ENCODE measurements at regions not wholly inside any gene's neighbourhood (a gene's known extent, or its start where the extent isn't known, plus 50 kb on each side); places are given as distances from the start of the nearest gene placed in this dataset.

DNA sequence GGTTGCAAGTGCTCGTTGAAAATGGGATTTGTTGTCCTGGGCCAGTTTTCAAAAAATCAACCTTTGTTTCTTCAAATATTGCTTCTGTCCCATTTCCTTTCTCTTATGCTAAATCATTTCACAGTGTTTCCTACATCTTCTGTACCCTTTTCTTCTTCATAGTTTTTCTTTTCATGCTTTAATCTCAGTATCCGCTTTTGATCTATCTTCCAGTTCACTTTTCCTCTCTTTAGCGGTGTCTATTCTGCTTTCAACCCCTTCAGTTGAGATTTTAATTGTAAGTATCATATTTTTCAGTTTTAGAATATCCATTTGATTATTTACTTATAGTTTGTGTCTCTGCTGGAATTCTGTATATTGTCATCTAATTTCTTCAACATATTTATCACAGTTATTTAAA is 311.7 kb upstream of the TPM1 start:
- H3K4me1 Mint-ChIP-seq = no peaks in the 10 kb centered on the region
- no peaks in the 10 kb centered on the region for H3K36me3 Mint-ChIP-seq (ENCODE audit: low read depth)
- no peak for DNase-seq
- peaks cover 7% of the 10 kb centered on the region for H3K9me3 Mint-ChIP-seq
- H3K27ac Mint-ChIP-seq = no peak overlapping the region
- no peak for ATAC-seq (ENCODE audit: low read depth)
- POLR2A ChIA-PET = no interaction called here
- CTCF ChIA-PET = interaction anchor here (0.8 kb wide), 1 partner anchor 11 kb away, joined by 3 read pairs; no protein-coding TSS in a partner anchor
- no peak overlapping the region for H3K4me3 Mint-ChIP-seq
- H3K27me3 Mint-ChIP-seq = peaks cover 12% of the 10 kb centered on the region
- TF ChIP-seq, protein P1, sequence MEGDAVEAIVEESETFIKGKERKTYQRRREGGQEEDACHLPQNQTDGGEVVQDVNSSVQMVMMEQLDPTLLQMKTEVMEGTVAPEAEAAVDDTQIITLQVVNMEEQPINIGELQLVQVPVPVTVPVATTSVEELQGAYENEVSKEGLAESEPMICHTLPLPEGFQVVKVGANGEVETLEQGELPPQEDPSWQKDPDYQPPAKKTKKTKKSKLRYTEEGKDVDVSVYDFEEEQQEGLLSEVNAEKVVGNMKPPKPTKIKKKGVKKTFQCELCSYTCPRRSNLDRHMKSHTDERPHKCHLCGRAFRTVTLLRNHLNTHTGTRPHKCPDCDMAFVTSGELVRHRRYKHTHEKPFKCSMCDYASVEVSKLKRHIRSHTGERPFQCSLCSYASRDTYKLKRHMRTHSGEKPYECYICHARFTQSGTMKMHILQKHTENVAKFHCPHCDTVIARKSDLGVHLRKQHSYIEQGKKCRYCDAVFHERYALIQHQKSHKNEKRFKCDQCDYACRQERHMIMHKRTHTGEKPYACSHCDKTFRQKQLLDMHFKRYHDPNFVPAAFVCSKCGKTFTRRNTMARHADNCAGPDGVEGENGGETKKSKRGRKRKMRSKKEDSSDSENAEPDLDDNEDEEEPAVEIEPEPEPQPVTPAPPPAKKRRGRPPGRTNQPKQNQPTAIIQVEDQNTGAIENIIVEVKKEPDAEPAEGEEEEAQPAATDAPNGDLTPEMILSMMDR (IDR thresholded peaks at IDR 0.05) = no peak
- intact Hi-C loops (cut with micrococcal nuclease) = no loop called here

GRCh38 chr15:62732078-62732477 is 310.5 kb upstream of the TPM1 start:
- no peak for ATAC-seq (ENCODE audit: low read depth)
- TF ChIP-seq, protein P1 (IDR thresholded peaks at IDR 0.05) = no peak
- no peaks in the 10 kb centered on the region for H3K4me1 Mint-ChIP-seq
- intact Hi-C loops (cut with micrococcal nuclease) = no loop called here
- DNase-seq = no peak
- no peak overlapping the region for H3K27ac Mint-ChIP-seq
- POLR2A ChIA-PET = no interaction called here
- CTCF ChIA-PET = no interaction called here
- H3K36me3 Mint-ChIP-seq (ENCODE audit: low read depth) = no peaks in the 10 kb centered on the region
- H3K4me3 Mint-ChIP-seq = no peak overlapping the region
- H3K27me3 Mint-ChIP-seq = peaks cover 12% of the 10 kb centered on the region
- peaks cover 7% of the 10 kb centered on the region for H3K9me3 Mint-ChIP-seq

GRCh38 chr15:62734706-62735105 is 307.8 kb upstream of the TPM1 start:
- no peak for DNase-seq
- TF ChIP-seq, protein P1 (IDR thresholded peaks at IDR 0.05) = no peak
- ATAC-seq (ENCODE audit: low read depth) = no peak
- POLR2A ChIA-PET = no interaction called here
- Mint-ChIP-seq H3K36me3 (ENCODE audit: low read depth) (no peaks in the 10 kb centered on the region), H3K9me3 (peaks cover 7% of the 10 kb centered on the region), H3K27ac (no peak overlapping the region), H3K27me3 (peaks cover 12% of the 10 kb centered on the region), H3K4me1 (no peaks in the 10 kb centered on the region), H3K4me3 (no peak overlapping the region)
- CTCF ChIA-PET = interaction anchor here (1.0 kb wide), 1 partner anchor 12 kb away, joined by 4 read pairs; no protein-coding TSS in a partner anchor
- intact Hi-C loops (cut with micrococcal nuclease) = no loop called here

- Mint-ChIP-seq H3K9me3 (no peaks in the 10 kb centered on the region), H3K4me1 (no peaks in the 10 kb centered on the region), H3K4me3 (no peak overlapping the region), H3K36me3 (ENCODE audit: low read depth) (no peaks in the 10 kb centered on the region), H3K27me3 (peaks cover 9% of the 10 kb centered on the region), H3K27ac (no peak overlapping the region)
- POLR2A ChIA-PET = no interaction called here
- TF ChIP-seq, protein P1 (IDR thresholded peaks at IDR 0.05) = no peak
- CTCF ChIA-PET = no interaction called here
- intact Hi-C loops (cut with micrococcal nuclease) = no loop called here
- no peak for DNase-seq
- ATAC-seq (ENCODE audit: low read depth) = no peak
Observed at GRCh38 chr15:62736756-62737155, 305.8 kb upstream of the TPM1 start.

- no peaks in the 10 kb centered on the region for H3K4me1 Mint-ChIP-seq
- H3K36me3 Mint-ChIP-seq (ENCODE audit: low read depth) = no peaks in the 10 kb centered on the region
- no peaks in the 10 kb centered on the region for H3K9me3 Mint-ChIP-seq
- intact Hi-C loops (cut with micrococcal nuclease) = no loop called here
- H3K27me3 Mint-ChIP-seq = peaks cover 5% of the 10 kb centered on the region
- TF ChIP-seq, protein P1 (IDR thresholded peaks at IDR 0.05) = no peak
- no peak for ATAC-seq (ENCODE audit: low read depth)
- POLR2A ChIA-PET = no interaction called here
- CTCF ChIA-PET = no interaction called here
- no peak overlapping the region for H3K27ac Mint-ChIP-seq
- no peak for DNase-seq
- H3K4me3 Mint-ChIP-seq = no peak overlapping the region
Observed at GRCh38 chr15:62737551-62737950, 305.0 kb upstream of the TPM1 start.
